Fibroblast of lung (primary cell): ENCODE measurements at regions not wholly inside any gene's neighbourhood (a gene's known extent, or its start where the extent isn't known, plus 50 kb on each side); places are given as distances from the start of the nearest gene placed in this dataset.

Experiments used
- DNase-seq, 2 donors: peaks; one replicate each; pipeline versions ENCODE4 v3.0.0 to v3.0.0-alpha.2; 2010; ENCODE audit warnings: low read depth in 2 of 2
- H2AFZ ChIP-seq: 2 replicates; pipeline ENCODE4 v1.5.1; 2012; ENCODE audit warnings: low read length, control low read depth, inconsistent platforms
- H3K27ac ChIP-seq: 2 replicates; pipeline ENCODE4 v1.5.1; 2011; ENCODE audit warnings: low read length, control low read depth; ENCODE audit not compliant: insufficient read depth
- H3K27me3 ChIP-seq: 2 replicates; pipeline ENCODE4 v1.5.1; 2011; ENCODE audit warnings: mild to moderate bottlenecking, low read length; ENCODE audit not compliant: control insufficient read depth, insufficient read depth
- H3K36me3 ChIP-seq: 2 replicates; pipeline ENCODE4 v1.5.1; 2011; ENCODE audit warnings: low read length; ENCODE audit not compliant: control insufficient read depth, insufficient read depth
- H3K4me1 ChIP-seq: 2 replicates; pipeline ENCODE4 v1.5.1; 2011; ENCODE audit warnings: low read length; ENCODE audit not compliant: control insufficient read depth, insufficient read depth; ENCODE audit errors: extremely low read depth
- H3K4me2 ChIP-seq: 2 replicates; pipeline ENCODE4 v1.5.1; 2011; ENCODE audit warnings: low read length, control low read depth; ENCODE audit not compliant: insufficient read depth; ENCODE audit errors: extremely low read depth
- H3K4me3 ChIP-seq, 4 experiments: fragments of 200-600 bp in 1 of 4; sonication (generic) in 1 of 4; replicated peaks in 1 of 4; 2 replicates each; pipeline ENCODE4 v1.5.1; 2011 to 2016; ENCODE audit warnings: low read length in 4 of 4, low read depth in 3 of 4, mild to moderate bottlenecking in 3 of 4, control low read depth in 2 of 4, inconsistent platforms in 1 of 4, mixed read lengths in 1 of 4; ENCODE audit not compliant: insufficient read depth in 1 of 4; ENCODE audit errors: control extremely low read depth in 1 of 4
- H3K79me2 ChIP-seq: 2 replicates; pipeline ENCODE4 v1.5.1; 2012; ENCODE audit warnings: mild to moderate bottlenecking, low read length, inconsistent platforms; ENCODE audit not compliant: control insufficient read depth, insufficient read depth
- H3K9ac ChIP-seq: 2 replicates; pipeline ENCODE4 v1.5.1; 2011; ENCODE audit warnings: mild to moderate bottlenecking, low read length, control low read depth; ENCODE audit not compliant: insufficient read depth
- H3K9me3 ChIP-seq: 2 replicates; pipeline ENCODE4 v1.5.1; 2012; ENCODE audit warnings: low read depth, low read length; ENCODE audit not compliant: control insufficient read depth, insufficient read depth
- H4K20me1 ChIP-seq: 2 replicates; pipeline ENCODE4 v1.5.1; 2011; ENCODE audit warnings: low read length; ENCODE audit not compliant: control insufficient read depth, insufficient read depth; ENCODE audit errors: extremely low read depth
- CTCF ChIP-seq, 2 donors: IDR thresholded peaks in 1 of 2; conservative IDR thresholded peaks in 1 of 2; 1 replicate in 1 of 2; 2 replicates in 1 of 2; pipeline ENCODE4 v1.5.1; 2011 to 2012; ENCODE audit warnings: low read length in 2 of 2, control low read depth in 1 of 2, inconsistent platforms in 1 of 2, low read depth in 1 of 2, mild to moderate bottlenecking in 1 of 2
- EZH2 ChIP-seq: IDR thresholded peaks from 2 replicates; pipeline ENCODE4 v1.5.1; 2012; ENCODE audit warnings: low read length, control low read depth, mild to moderate bottlenecking; ENCODE audit errors: missing control alignments

GRCh38 chr5:4082966-4083564, 487.4 kb downstream of the IRX1 start:
- H3K27ac ChIP-seq, result no peak overlapping the region
- H3K4me3 ChIP-seq, result no peak overlapping the region
- no peak overlapping the region for H3K4me2 ChIP-seq
- DNase-seq, result peak in 1 of 2 donors; percentile 91
- no peaks in the 10 kb centered on the region for H3K27me3 ChIP-seq
- H3K9ac ChIP-seq, result no peak overlapping the region
- H3K9me3 ChIP-seq, result peaks cover 7% of the 10 kb centered on the region
- no peak overlapping the region for H2AFZ ChIP-seq
- no peaks in the 10 kb centered on the region for H3K79me2 ChIP-seq
- no peak for TF ChIP-seq EZH2
- no peak for TF ChIP-seq CTCF (conservative IDR thresholded peaks at IDR 0.05 in 1 of 2, IDR thresholded peaks at IDR 0.05 in 1 of 2; ENCODE audit: low read depth in 1 of 2, low read length in 2 of 2)
- H4K20me1 ChIP-seq, result no peaks in the 10 kb centered on the region
- no peaks in the 10 kb centered on the region for H3K36me3 ChIP-seq
- no peaks in the 10 kb centered on the region for H3K4me1 ChIP-seq

- Histone ChIP-seq H3K79me2 (no peaks in the 10 kb centered on the region), H3K27ac (no peak overlapping the region), H2AFZ (no peak overlapping the region), H3K4me1 (no peaks in the 10 kb centered on the region), H3K27me3 (no peaks in the 10 kb centered on the region), H4K20me1 (no peaks in the 10 kb centered on the region), H3K9ac (no peak overlapping the region), H3K4me3 (no peak overlapping the region), H3K36me3 (no peaks in the 10 kb centered on the region), H3K9me3 (peaks cover 7% of the 10 kb centered on the region), H3K4me2 (no peak overlapping the region)
- TF ChIP-seq CTCF (conservative IDR thresholded peaks at IDR 0.05 in 1 of 2, IDR thresholded peaks at IDR 0.05 in 1 of 2; ENCODE audit: low read depth in 1 of 2, low read length in 2 of 2) (no peak), EZH2 (no peak)
- peak in 1 of 2 donors; percentile 59 for DNase-seq
Measured at GRCh38 chr5:4083591-4084337, 488.1 kb downstream of the IRX1 start.

- no peaks in the 10 kb centered on the region for H3K36me3 ChIP-seq
- H3K9ac ChIP-seq, result no peak overlapping the region
- no peak for TF ChIP-seq CTCF (conservative IDR thresholded peaks at IDR 0.05 in 1 of 2, IDR thresholded peaks at IDR 0.05 in 1 of 2; ENCODE audit: low read depth in 1 of 2, low read length in 2 of 2)
- no peak for TF ChIP-seq EZH2
Measured at GRCh38 chr5:4086081-4086480, 490.4 kb downstream of the IRX1 start.

More at GRCh38 chr5:4086081-4086480, 490.4 kb downstream of the IRX1 start:
- peaks cover under 1% of the 10 kb centered on the region for H3K9me3 ChIP-seq
- no peaks in the 10 kb centered on the region for H4K20me1 ChIP-seq
- DNase-seq, result no peak
- no peak overlapping the region for H3K27ac ChIP-seq
- H3K27me3 ChIP-seq, result no peaks in the 10 kb centered on the region
- H3K4me2 ChIP-seq, result no peak overlapping the region
- H2AFZ ChIP-seq, result no peak overlapping the region
- H3K79me2 ChIP-seq, result no peaks in the 10 kb centered on the region
- no peak overlapping the region for H3K4me3 ChIP-seq
- no peaks in the 10 kb centered on the region for H3K4me1 ChIP-seq
